OCI-LY1 (cell line): ENCODE measurements at regions not wholly inside any gene's neighbourhood (a gene's known extent, or its start where the extent isn't known, plus 50 kb on each side); places are given as distances from the start of the nearest gene placed in this dataset.

Experiments
- H2AFZ ChIP-seq: fragments of 200-600 bp; sonication (generic), shearing (Covaris generic); 2 replicates; pipeline ENCODE4 v1.6.0; 2014; ENCODE audit warnings: antibody characterized with exemption, mild to moderate bottlenecking, low read length
- H3F3A ChIP-seq: fragments of 200-600 bp; sonication (generic), shearing (Covaris generic); 2 replicates; pipeline ENCODE4 v1.6.0; 2014; ENCODE audit warnings: mild to moderate bottlenecking, antibody characterized with exemption, low read length, moderate library complexity; ENCODE audit not compliant: insufficient read depth
- H3K27ac ChIP-seq: fragments of 200-600 bp; sonication (generic); 2 replicates; pipeline ENCODE4 v1.5.1; 2014; ENCODE audit warnings: low read length, mixed run types, mild to moderate bottlenecking, low read depth; ENCODE audit not compliant: poor library complexity, severe bottlenecking
- H3K27me3 ChIP-seq: fragments of 200-600 bp; sonication (generic); 2 replicates; pipeline ENCODE4 v1.6.0; 2014; ENCODE audit warnings: antibody characterized with exemption, mild to moderate bottlenecking, low read length, moderate library complexity; ENCODE audit not compliant: insufficient read depth
- H3K36me3 ChIP-seq: fragments of 200-600 bp; sonication (generic); 2 replicates; pipeline ENCODE4 v1.6.1; 2014; ENCODE audit warnings: mild to moderate bottlenecking, antibody characterized with exemption, low read length, moderate library complexity, mixed read lengths; ENCODE audit not compliant: insufficient read depth
- H3K4me1 ChIP-seq: fragments of 200-600 bp; sonication (generic); 2 replicates; pipeline ENCODE4 v1.5.1; 2014; ENCODE audit warnings: mild to moderate bottlenecking, low read length, moderate library complexity; ENCODE audit not compliant: insufficient read depth, severe bottlenecking
- H3K4me2 ChIP-seq: fragments of 200-600 bp; sonication (generic), shearing (Covaris generic); 2 replicates; pipeline ENCODE4 v1.6.1; 2014; ENCODE audit warnings: low read length
- H3K4me3 ChIP-seq: fragments of 200-600 bp; sonication (generic); 2 replicates; pipeline ENCODE4 v1.5.1; 2014; ENCODE audit warnings: low read length, low read depth, mild to moderate bottlenecking, mixed read lengths; ENCODE audit not compliant: poor library complexity, severe bottlenecking
- H3K79me2 ChIP-seq: fragments of 200-600 bp; shearing (Covaris generic); 2 replicates; pipeline ENCODE4 v1.6.1; 2016; ENCODE audit warnings: mixed run types, low read length, mixed read lengths; ENCODE audit not compliant: insufficient read depth
- H3K9ac ChIP-seq: fragments of 200-600 bp; sonication (generic), shearing (Covaris generic); 2 replicates; pipeline ENCODE4 v1.6.1; 2014; ENCODE audit warnings: mild to moderate bottlenecking, low read length, mixed read lengths
- H3K9me2 ChIP-seq: fragments of 200-600 bp; sonication (generic), shearing (Covaris generic); 2 replicates; pipeline ENCODE4 v1.6.1; 2014; ENCODE audit warnings: low read depth, mild to moderate bottlenecking, low read length, mixed read lengths
- H3K9me3 ChIP-seq: fragments of 200-600 bp; shearing (Covaris generic); 2 replicates; pipeline ENCODE4 v1.6.1; 2014; ENCODE audit warnings: low read length, mixed read lengths
- H4K20me1 ChIP-seq: fragments of 200-600 bp; sonication (generic), shearing (Covaris generic); 2 replicates; pipeline ENCODE4 v1.6.0; 2016; ENCODE audit warnings: mild to moderate bottlenecking, low read length; ENCODE audit not compliant: insufficient read depth
- CTCF ChIP-seq: fragments of 200-600 bp; sonication (generic), shearing (Covaris generic); IDR thresholded peaks from 2 replicates; pipeline ENCODE4 v1.5.1; 2017; ENCODE audit warnings: mild to moderate bottlenecking, antibody characterized with exemption, low read length, moderate library complexity, mixed read lengths
- EZH2 ChIP-seq: fragments of 200-600 bp; sonication (generic), shearing (Covaris generic); IDR thresholded peaks from 2 replicates; pipeline ENCODE4 v1.8.0; 2017; ENCODE audit warnings: borderline replicate concordance, mixed run types, mild to moderate bottlenecking, antibody characterized with exemption, low read length, moderate library complexity, mixed read lengths

- H3K27ac ChIP-seq, result no peak overlapping the region
- TF ChIP-seq EZH2, result no peak
- 0 out of 2 replicates have a peak, but pooled peaks have one; percentile 17 for TF ChIP-seq CTCF
These were observed 1772.4 kb upstream of the CDH9 start for GRCh38 chr5:28810751-28811136.

GRCh38 chr5:28809811-28810750, 1771.7 kb upstream of the CDH9 start:
- no peaks in the 10 kb centered on the region for H3K9me3 ChIP-seq
- no peaks in the 10 kb centered on the region for H3K36me3 ChIP-seq
- no peaks in the 10 kb centered on the region for H4K20me1 ChIP-seq
- H3K4me3 ChIP-seq, result no peak overlapping the region
- no peak overlapping the region for H3K27ac ChIP-seq
- H2AFZ ChIP-seq, result no peak overlapping the region
- no peaks in the 10 kb centered on the region for H3K9me2 ChIP-seq
- H3F3A ChIP-seq, result no peaks in the 10 kb centered on the region
- no peaks in the 10 kb centered on the region for H3K27me3 ChIP-seq
- no peak overlapping the region for H3K9ac ChIP-seq
- no peaks in the 10 kb centered on the region for H3K4me1 ChIP-seq
- H3K79me2 ChIP-seq, result no peaks in the 10 kb centered on the region
- TF ChIP-seq CTCF (no peak), EZH2 (no peak)
- H3K4me2 ChIP-seq, result no peak overlapping the region

More at GRCh38 chr5:28810751-28811136, 1772.4 kb upstream of the CDH9 start:
- no peaks in the 10 kb centered on the region for H3F3A ChIP-seq
- H3K27me3 ChIP-seq, result no peaks in the 10 kb centered on the region
- H3K9ac ChIP-seq, result no peak overlapping the region
- H3K4me1 ChIP-seq, result no peaks in the 10 kb centered on the region
- H3K9me2 ChIP-seq, result no peaks in the 10 kb centered on the region
- no peak overlapping the region for H3K4me3 ChIP-seq
- no peaks in the 10 kb centered on the region for H4K20me1 ChIP-seq
- H3K9me3 ChIP-seq, result no peaks in the 10 kb centered on the region
- H3K36me3 ChIP-seq, result no peaks in the 10 kb centered on the region
- H3K4me2 ChIP-seq, result no peak overlapping the region
- no peaks in the 10 kb centered on the region for H3K79me2 ChIP-seq
- no peak overlapping the region for H2AFZ ChIP-seq

- Histone ChIP-seq H3K4me3 (no peak overlapping the region), H3K4me2 (no peak overlapping the region)
- TF ChIP-seq CTCF (no peak), EZH2 (no peak)
These were observed 1770.8 kb upstream of the CDH9 start for GRCh38 chr5:28808967-28809810.

More at GRCh38 chr5:28808967-28809810, 1770.8 kb upstream of the CDH9 start:
- no peaks in the 10 kb centered on the region for H3K4me1 ChIP-seq
- no peaks in the 10 kb centered on the region for H3K9me3 ChIP-seq
- H3K9ac ChIP-seq, result no peak overlapping the region
- H3K27me3 ChIP-seq, result no peaks in the 10 kb centered on the region
- no peaks in the 10 kb centered on the region for H3K36me3 ChIP-seq
- H2AFZ ChIP-seq, result no peak overlapping the region
- H3K79me2 ChIP-seq, result no peaks in the 10 kb centered on the region
- no peaks in the 10 kb centered on the region for H4K20me1 ChIP-seq
- no peaks in the 10 kb centered on the region for H3K9me2 ChIP-seq
- no peaks in the 10 kb centered on the region for H3F3A ChIP-seq
- no peak overlapping the region for H3K27ac ChIP-seq
